ENCODE measurements at regions not wholly inside any gene's neighbourhood (a gene's known extent, or its start where the extent isn't known, plus 50 kb on each side); places are given as distances from the start of the nearest gene placed in this dataset.

GRCh38 chr1:209506101-209506500 is 77.4 kb upstream of the CAMK1G start:
- H3K36me3 ChIP-seq = no peaks in the 10 kb centered on the region
- no peak for ATAC-seq
- H3K4me3 ChIP-seq = no peak overlapping the region
- DNase-seq = no peak
- no peak overlapping the region for H3K27ac ChIP-seq
- no peaks in the 10 kb centered on the region for H3K4me1 ChIP-seq
- intact Hi-C loops (cut with DNase I) = no loop called here
- no peaks in the 10 kb centered on the region for H3K27me3 ChIP-seq
- H3K9me3 ChIP-seq = peaks cover 0 to 12% of the 10 kb centered on the region in 2 donors
- no peak for TF ChIP-seq CTCF (IDR thresholded peaks at IDR 0.05)

GRCh38 chr1:209509039-209509438 is 74.5 kb upstream of the CAMK1G start:
- H3K4me3 ChIP-seq = no peak overlapping the region
- no peaks in the 10 kb centered on the region for H3K4me1 ChIP-seq
- intact Hi-C loops (cut with DNase I) = no loop called here
- H3K27ac ChIP-seq = no peak overlapping the region
- ATAC-seq (no peak), DNase-seq (no peak)
- no peak for TF ChIP-seq CTCF (IDR thresholded peaks at IDR 0.05)
- H3K36me3 ChIP-seq = no peaks in the 10 kb centered on the region
- H3K27me3 ChIP-seq = no peaks in the 10 kb centered on the region
- no peaks in the 10 kb centered on the region for H3K9me3 ChIP-seq

GRCh38 chr1:209510063-209510462 is 73.5 kb upstream of the CAMK1G start:
- H3K4me3 ChIP-seq = no peak overlapping the region
- H3K27ac ChIP-seq = no peak overlapping the region
- intact Hi-C loops (cut with DNase I) = no loop called here
- no peaks in the 10 kb centered on the region for H3K9me3 ChIP-seq
- no peak for DNase-seq
- ATAC-seq = no peak
- no peak for TF ChIP-seq CTCF (IDR thresholded peaks at IDR 0.05)
- H3K4me1 ChIP-seq = no peaks in the 10 kb centered on the region
- H3K27me3 ChIP-seq = no peaks in the 10 kb centered on the region
- H3K36me3 ChIP-seq = no peaks in the 10 kb centered on the region

GRCh38 chr1:209511169-209511568 is 72.3 kb upstream of the CAMK1G start:
- no peak overlapping the region for H3K27ac ChIP-seq
- no peaks in the 10 kb centered on the region for H3K27me3 ChIP-seq
- intact Hi-C loops (cut with DNase I) = no loop called here
- H3K9me3 ChIP-seq = no peaks in the 10 kb centered on the region
- ATAC-seq (no peak), DNase-seq (no peak)
- H3K4me1 ChIP-seq = no peaks in the 10 kb centered on the region
- no peak overlapping the region for H3K4me3 ChIP-seq
- no peaks in the 10 kb centered on the region for H3K36me3 ChIP-seq
- TF ChIP-seq CTCF (IDR thresholded peaks at IDR 0.05) = no peak

GRCh38 chr1:209512821-209513220 is 70.7 kb upstream of the CAMK1G start:
- no peak for TF ChIP-seq CTCF (IDR thresholded peaks at IDR 0.05)
- ATAC-seq (no peak), DNase-seq (no peak)
- H3K4me1 ChIP-seq = no peaks in the 10 kb centered on the region
- no peak overlapping the region for H3K27ac ChIP-seq
- no peaks in the 10 kb centered on the region for H3K9me3 ChIP-seq
- no peaks in the 10 kb centered on the region for H3K27me3 ChIP-seq
- no peak overlapping the region for H3K4me3 ChIP-seq
- intact Hi-C loops (cut with DNase I) = no loop called here
- H3K36me3 ChIP-seq = no peaks in the 10 kb centered on the region

All from left lung (tissue), 4 donors.